Fibroblast of pulmonary artery (primary cell): ENCODE measurements at regions not wholly inside any gene's neighbourhood (a gene's known extent, or its start where the extent isn't known, plus 50 kb on each side); places are given as distances from the start of the nearest gene placed in this dataset.
"Not testable (repeated sequence)": the region's sequence is repeated elsewhere in the genome, so short reads cannot be mapped to it uniquely, and the experiment has no call there.

Experiments
- DNase-seq: peaks from one replicate; pipeline ENCODE4 v3.0.0-alpha.2; 2010; ENCODE audit warnings: low read depth
- H3K4me3 ChIP-seq: replicated peaks from 2 replicates; pipeline ENCODE4 v1.5.1; 2011; ENCODE audit warnings: low read depth, mild to moderate bottlenecking, control low read depth, low read length, moderate library complexity
- TF ChIP-seq, protein P1 (sequence below): IDR thresholded peaks from 2 replicates; pipeline ENCODE4 v1.5.1; 2011; ENCODE audit warnings: mild to moderate bottlenecking, control low read depth, low read length, inconsistent platforms; ENCODE audit errors: missing control alignments

DNA sequence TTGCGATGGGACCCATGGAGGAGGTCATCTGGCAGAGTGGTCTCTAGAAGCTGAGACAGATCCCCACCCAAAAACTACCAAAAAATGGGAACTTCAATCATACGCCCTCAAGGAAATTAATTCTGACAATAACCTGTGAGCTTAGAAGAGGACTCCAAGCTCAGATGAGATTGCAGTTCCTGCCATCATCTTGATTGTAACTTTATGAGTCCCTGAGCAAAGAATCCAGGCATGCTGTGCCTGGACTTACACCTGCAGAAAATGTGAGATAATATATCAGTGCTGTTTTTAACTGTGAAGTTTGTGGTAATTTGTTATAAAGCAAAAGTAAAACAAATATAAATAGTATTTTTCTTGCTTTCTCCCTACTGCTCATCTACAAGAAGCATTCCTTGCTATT, 299.6 kb upstream of the MBL2 start:
- TF ChIP-seq, protein P1, sequence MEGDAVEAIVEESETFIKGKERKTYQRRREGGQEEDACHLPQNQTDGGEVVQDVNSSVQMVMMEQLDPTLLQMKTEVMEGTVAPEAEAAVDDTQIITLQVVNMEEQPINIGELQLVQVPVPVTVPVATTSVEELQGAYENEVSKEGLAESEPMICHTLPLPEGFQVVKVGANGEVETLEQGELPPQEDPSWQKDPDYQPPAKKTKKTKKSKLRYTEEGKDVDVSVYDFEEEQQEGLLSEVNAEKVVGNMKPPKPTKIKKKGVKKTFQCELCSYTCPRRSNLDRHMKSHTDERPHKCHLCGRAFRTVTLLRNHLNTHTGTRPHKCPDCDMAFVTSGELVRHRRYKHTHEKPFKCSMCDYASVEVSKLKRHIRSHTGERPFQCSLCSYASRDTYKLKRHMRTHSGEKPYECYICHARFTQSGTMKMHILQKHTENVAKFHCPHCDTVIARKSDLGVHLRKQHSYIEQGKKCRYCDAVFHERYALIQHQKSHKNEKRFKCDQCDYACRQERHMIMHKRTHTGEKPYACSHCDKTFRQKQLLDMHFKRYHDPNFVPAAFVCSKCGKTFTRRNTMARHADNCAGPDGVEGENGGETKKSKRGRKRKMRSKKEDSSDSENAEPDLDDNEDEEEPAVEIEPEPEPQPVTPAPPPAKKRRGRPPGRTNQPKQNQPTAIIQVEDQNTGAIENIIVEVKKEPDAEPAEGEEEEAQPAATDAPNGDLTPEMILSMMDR = no peak
- DNase-seq = no peak
- H3K4me3 ChIP-seq = no peak overlapping the region

GRCh38 chr10:53071505-53072125, 299.0 kb upstream of the MBL2 start:
- H3K4me3 ChIP-seq = no peak overlapping the region
- TF ChIP-seq, protein P1 = no peak
- DNase-seq = no peak

DNA sequence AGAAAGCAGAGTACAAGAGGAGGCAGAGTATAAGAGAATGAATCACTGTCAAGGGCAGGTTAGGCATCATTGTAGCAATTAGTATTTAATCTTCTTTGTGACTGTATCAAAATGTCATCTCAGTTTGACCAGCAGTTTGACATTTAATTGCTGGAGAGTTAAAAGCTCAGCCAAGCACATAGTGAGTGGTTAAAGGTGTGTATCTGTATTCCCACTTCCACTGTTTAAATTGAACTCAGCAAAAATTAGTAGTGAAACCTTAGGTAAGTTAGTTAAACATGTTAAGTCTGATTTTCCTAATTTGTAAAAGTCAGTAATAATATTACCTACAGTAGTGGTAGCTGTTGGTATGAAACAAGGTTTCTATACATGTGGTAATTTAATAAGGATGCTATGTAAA, 296.4 kb upstream of the MBL2 start:
- DNase-seq = no peak
- H3K4me3 ChIP-seq = no peak overlapping the region
- TF ChIP-seq, protein P1 = no peak

DNA sequence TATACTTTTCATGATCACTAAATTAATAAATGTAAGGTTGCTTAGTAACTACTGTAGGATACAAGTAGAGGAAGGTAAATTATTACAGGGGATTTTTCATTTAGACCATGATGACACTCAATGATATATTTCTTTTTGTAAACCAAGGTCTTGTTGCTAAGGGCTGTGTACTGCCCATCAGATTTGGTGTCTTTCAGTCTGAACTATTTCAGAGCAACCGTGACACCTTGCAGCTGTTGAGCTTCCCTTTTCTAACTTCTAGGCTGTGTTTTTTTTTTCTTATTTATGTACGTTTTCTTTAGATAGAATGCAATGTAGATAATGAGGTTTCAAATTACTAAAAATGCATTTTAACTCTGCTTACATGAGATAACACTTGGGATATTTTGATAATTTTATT, 292.0 kb upstream of the MBL2 start:
- TF ChIP-seq, protein P1 = no peak
- no peak overlapping the region for H3K4me3 ChIP-seq
- no peak for DNase-seq

- TF ChIP-seq, protein P1 = no peak
- no peak overlapping the region for H3K4me3 ChIP-seq
- DNase-seq = no peak
Measured at GRCh38 chr10:53063805-53064204, 291.2 kb upstream of the MBL2 start.

DNA sequence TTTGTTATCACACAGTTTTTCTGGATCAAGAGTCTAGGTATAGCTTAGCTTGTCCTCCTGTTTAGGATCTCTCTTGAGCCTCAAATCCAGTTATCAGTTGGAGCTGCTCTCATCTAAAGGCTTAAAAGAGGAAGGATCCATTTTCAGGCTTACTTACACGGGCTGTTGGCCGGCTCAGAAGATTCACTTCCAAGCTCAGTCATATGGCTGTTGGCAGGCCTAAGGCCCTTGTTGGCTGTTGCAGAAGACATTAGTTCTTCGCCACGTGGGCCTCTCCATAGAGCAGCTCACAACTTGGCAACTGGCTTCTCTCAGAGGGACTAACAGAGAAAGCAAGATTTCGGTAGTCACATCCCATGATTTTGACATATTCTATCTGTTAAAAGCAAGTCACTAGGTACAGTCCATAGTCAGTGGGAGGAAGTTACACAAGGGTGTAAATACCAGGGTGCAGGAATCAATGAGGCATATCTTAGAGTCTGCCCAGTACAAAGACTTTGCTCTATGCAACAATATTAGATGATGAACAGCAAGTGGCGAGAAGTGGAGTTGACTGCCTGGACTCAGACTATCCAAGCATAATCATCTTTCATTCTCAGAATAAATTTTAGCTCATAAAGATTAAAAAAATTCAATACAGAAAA, 280.1 kb upstream of the MBL2 start:
- DNase-seq = no peak
- TF ChIP-seq, protein P1 = no peak
- no peak overlapping the region for H3K4me3 ChIP-seq

DNA sequence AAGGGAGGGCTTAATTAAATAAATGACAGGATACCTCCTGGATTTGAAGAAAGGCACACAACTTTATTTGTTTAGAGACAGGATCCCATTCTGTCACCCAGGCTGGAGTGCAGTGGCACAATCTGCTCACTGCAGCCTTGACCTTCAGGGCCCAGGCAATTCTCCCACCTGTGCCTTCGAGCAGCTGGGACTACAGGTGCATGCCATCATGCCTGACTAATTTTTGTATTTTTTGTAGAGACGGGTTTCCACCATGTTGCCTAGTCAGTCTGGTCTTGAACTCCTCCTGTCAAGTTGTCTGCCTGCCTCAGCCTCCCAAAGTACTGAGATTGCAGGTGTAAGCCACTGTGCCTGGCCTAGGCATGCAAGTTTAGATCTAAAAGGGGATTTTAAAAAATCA, 272.7 kb upstream of the MBL2 start:
- TF ChIP-seq, protein P1 = no peak
- no peak overlapping the region for H3K4me3 ChIP-seq
- no peak for DNase-seq

GRCh38 chr10:53035823-53036222, 263.2 kb upstream of the MBL2 start:
- H3K4me3 ChIP-seq, DNase-seq: not testable (repeated sequence)
